GM12878 (cell line): ENCODE measurements at regions not wholly inside any gene's neighbourhood (a gene's known extent, or its start where the extent isn't known, plus 50 kb on each side); places are given as distances from the start of the nearest gene placed in this dataset.

Experiments
- BHLHE40 ChIP-seq, 2 experiments: fragments of 450-650 bp in 1 of 2; IDR thresholded peaks; 2 replicates each; pipeline ENCODE4 v1.6.1; 2011 to 2017; ENCODE audit warnings: low read depth in 2 of 2, borderline replicate concordance in 1 of 2, improper control_type of control experiment in 1 of 2, low read length in 1 of 2, mild to moderate bottlenecking in 1 of 2
- BMI1 ChIP-seq: fragments of 450-650 bp; IDR thresholded peaks from 2 replicates; pipeline ENCODE4 v1.6.1; 2016; ENCODE audit warnings: mild to moderate bottlenecking, moderate library complexity, borderline replicate concordance
- CEBPZ ChIP-seq: fragments of 150-350 bp; IDR thresholded peaks from 2 replicates; pipeline ENCODE4 v1.6.1; 2016; ENCODE audit warnings: low read depth, low read length
- DPF2 ChIP-seq: fragments of 450-650 bp; IDR thresholded peaks from 2 replicates; pipeline ENCODE4 v1.6.1; 2017; ENCODE audit warnings: mild to moderate bottlenecking
- ETV6 ChIP-seq, 2 experiments: fragments of 450-650 bp in 1 of 2; IDR thresholded peaks in 1 of 2; conservative IDR thresholded peaks in 1 of 2; 2 replicates each; pipeline ENCODE4 v1.6.1; 2014; ENCODE audit warnings: antibody characterized with exemption in 1 of 2, borderline replicate concordance in 1 of 2, low read depth in 1 of 2, mild to moderate bottlenecking in 1 of 2, moderate library complexity in 1 of 2
- FOS ChIP-seq: IDR thresholded peaks from 3 replicates; pipeline ENCODE4 v1.6.1; 2011; ENCODE audit warnings: borderline replicate concordance; ENCODE audit not compliant: insufficient read length; ENCODE audit errors: extremely low read depth
- FOXK2 ChIP-seq: fragments of 450-650 bp; IDR thresholded peaks from 2 replicates; pipeline ENCODE4 v1.6.1; 2017; ENCODE audit warnings: mild to moderate bottlenecking, moderate library complexity
- GATAD2B ChIP-seq: fragments of 450-650 bp; conservative IDR thresholded peaks from 2 replicates; pipeline ENCODE4 v1.6.1; 2017; ENCODE audit warnings: low read depth, mild to moderate bottlenecking, moderate library complexity
- IKZF2 ChIP-seq, 2 experiments: fragments of 450-650 bp; IDR thresholded peaks; 2 replicates each; pipeline ENCODE4 v1.6.1; 2017; ENCODE audit warnings: mild to moderate bottlenecking in 2 of 2, moderate library complexity in 2 of 2
- JUNB ChIP-seq: IDR thresholded peaks from 2 replicates; pipeline ENCODE4 v1.6.1; 2016; ENCODE audit warnings: antibody characterized with exemption, mild to moderate bottlenecking
- JUND ChIP-seq: IDR thresholded peaks from 2 replicates; pipeline ENCODE4 v1.6.1; 2012; ENCODE audit warnings: low read depth, mild to moderate bottlenecking, low read length, improper control_type of control experiment, moderate library complexity
- KDM1A ChIP-seq: fragments of 200-600 bp; sonication (generic); IDR thresholded peaks from 2 replicates; pipeline ENCODE4 v1.6.1; 2016; ENCODE audit warnings: borderline replicate concordance
- MEF2A ChIP-seq: IDR thresholded peaks from 2 replicates; pipeline ENCODE4 v1.6.1; 2011; ENCODE audit warnings: low read depth, mild to moderate bottlenecking, low read length, moderate library complexity; ENCODE audit not compliant: insufficient read depth
- MEF2B ChIP-seq: fragments of 450-650 bp; IDR thresholded peaks from 2 replicates; pipeline ENCODE4 v1.6.1; 2018; ENCODE audit warnings: mild to moderate bottlenecking, moderate library complexity; ENCODE audit not compliant: partially characterized antibody, poor library complexity, severe bottlenecking
- NR2C1 ChIP-seq: fragments of 450-650 bp; IDR thresholded peaks from 2 replicates; pipeline ENCODE4 v1.6.1; 2017; ENCODE audit warnings: antibody characterized with exemption, mild to moderate bottlenecking, moderate library complexity
- NRF1 ChIP-seq: conservative IDR thresholded peaks from 2 replicates; pipeline ENCODE4 v1.6.1; 2011; ENCODE audit warnings: mild to moderate bottlenecking, low read depth, low read length, improper control_type of control experiment
- RAD51 ChIP-seq: fragments of 450-650 bp; IDR thresholded peaks from 2 replicates; pipeline ENCODE4 v1.6.1; 2016; ENCODE audit warnings: moderate library complexity, mild to moderate bottlenecking, inconsistent platforms
- RBBP5 ChIP-seq: fragments of 200-600 bp; sonication (generic); conservative IDR thresholded peaks from 2 replicates; pipeline ENCODE4 v1.6.1; 2016
- RELA ChIP-seq: fragments of 450-650 bp; IDR thresholded peaks from 2 replicates; pipeline ENCODE4 v1.8.0; 2014; ENCODE audit warnings: borderline replicate concordance; ENCODE audit not compliant: partially characterized antibody
- SMAD5 ChIP-seq: IDR thresholded peaks from 2 replicates; pipeline ENCODE4 v1.6.1; 2016; ENCODE audit warnings: antibody characterized with exemption, low read depth
- SPI1 ChIP-seq: IDR thresholded peaks from 2 replicates; pipeline ENCODE4 v1.6.1; 2011; ENCODE audit warnings: low read depth, mild to moderate bottlenecking, low read length, moderate library complexity, borderline replicate concordance; ENCODE audit not compliant: insufficient read depth
- STAT1 ChIP-seq: fragments of 450-650 bp; conservative IDR thresholded peaks from 2 replicates; pipeline ENCODE4 v1.6.1; 2014; ENCODE audit warnings: antibody characterized with exemption, mild to moderate bottlenecking
- SUZ12 ChIP-seq: fragments of 200-600 bp; sonication (generic); IDR thresholded peaks from one replicate; pipeline ENCODE4 v1.6.1; 2018; ENCODE audit warnings: antibody characterized with exemption, mild to moderate bottlenecking; ENCODE audit not compliant: unreplicated experiment
- TCF3 ChIP-seq: IDR thresholded peaks from 2 replicates; pipeline ENCODE4 v1.6.1; 2012; ENCODE audit warnings: low read depth, mild to moderate bottlenecking, low read length, borderline replicate concordance; ENCODE audit not compliant: insufficient read depth
- ZBTB11 ChIP-seq: fragments of 450-650 bp; formaldehyde crosslinking; IDR thresholded peaks from 2 replicates; pipeline ENCODE4 v1.5.0; 2022; ENCODE audit warnings: mild to moderate bottlenecking, missing genetic modification characterization
- ZSCAN29 ChIP-seq: fragments of 450-650 bp; IDR thresholded peaks from 2 replicates; pipeline ENCODE4 v1.6.1; 2017; ENCODE audit warnings: mild to moderate bottlenecking, moderate library complexity

GRCh38 chr14:34051966-34052657 lies 101.2 kb upstream of the EGLN3 start (continued):
- TF ChIP-seq ETV6 (conservative IDR thresholded peaks at IDR 0.05 in 1 of 2, IDR thresholded peaks at IDR 0.05 in 1 of 2; ENCODE audit: borderline replicate concordance in 1 of 2, low read depth in 1 of 2) (no peak), RBBP5 (no peak), JUNB (0 out of 2 replicates have a peak, but pooled peaks have one; percentile 7), NR2C1 (no peak), IKZF2 (IDR thresholded peaks at IDR 0.05) (peak; percentile 83 to 87), RELA (no peak), CEBPZ (no peak), ZBTB11 (no peak), RAD51 (no peak), FOXK2 (0 out of 2 replicates have a peak, but pooled peaks have one; percentile 7), KDM1A (no peak), MEF2A (no peak), STAT1 (no peak), GATAD2B (0 out of 2 replicates have a peak, but pooled peaks have one; percentile 31), FOS (no peak), BHLHE40 (IDR thresholded peaks at IDR 0.05; ENCODE audit: borderline replicate concordance in 1 of 2, low read depth in 2 of 2, low read length in 1 of 2) (0 out of 4 replicates have a peak, but pooled peaks of 1 of the 2 experiments have one; percentile 32), MEF2B (peak; percentile 63), NRF1 (no peak), JUND (no peak), TCF3 (no peak), SUZ12 (no peak), SMAD5 (no peak), DPF2 (peak; percentile 87), ZSCAN29 (no peak), BMI1 (no peak), SPI1 (no peak)
